ENCODE measurements at regions not wholly inside any gene's neighbourhood (a gene's known extent, or its start where the extent isn't known, plus 50 kb on each side); places are given as distances from the start of the nearest gene placed in this dataset.

DNA sequence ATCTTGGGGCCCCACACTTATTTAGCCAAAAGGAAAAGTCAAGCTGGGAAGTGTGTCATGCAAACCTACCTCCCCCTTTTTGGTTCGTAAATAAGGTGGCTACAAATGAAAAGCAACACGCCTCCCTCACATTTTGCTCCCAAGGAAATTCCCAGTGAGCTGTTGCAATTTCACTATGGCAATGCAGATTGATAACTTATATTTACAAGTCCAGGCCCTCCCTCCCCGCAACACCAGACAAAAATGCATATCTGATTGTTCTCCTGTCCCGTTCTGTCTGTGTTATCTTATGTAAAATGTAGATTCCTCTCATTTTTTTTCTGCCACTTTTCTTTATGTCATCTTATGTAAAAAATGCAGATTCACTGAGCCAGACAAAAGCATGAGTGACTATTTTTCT lies 1305.3 kb downstream of the SLITRK5 start:
- CTCF ChIA-PET = no interaction called here
- no peak overlapping the region for H3K27ac ChIP-seq
- TF ChIP-seq CTCF (conservative IDR thresholded peaks at IDR 0.05; ENCODE audit: low read depth) = no peak
- no peak for DNase-seq (ENCODE audit: low spot score)
- POLR2A ChIA-PET (ENCODE audit: low non-redundant PET) = no interaction called here

DNA sequence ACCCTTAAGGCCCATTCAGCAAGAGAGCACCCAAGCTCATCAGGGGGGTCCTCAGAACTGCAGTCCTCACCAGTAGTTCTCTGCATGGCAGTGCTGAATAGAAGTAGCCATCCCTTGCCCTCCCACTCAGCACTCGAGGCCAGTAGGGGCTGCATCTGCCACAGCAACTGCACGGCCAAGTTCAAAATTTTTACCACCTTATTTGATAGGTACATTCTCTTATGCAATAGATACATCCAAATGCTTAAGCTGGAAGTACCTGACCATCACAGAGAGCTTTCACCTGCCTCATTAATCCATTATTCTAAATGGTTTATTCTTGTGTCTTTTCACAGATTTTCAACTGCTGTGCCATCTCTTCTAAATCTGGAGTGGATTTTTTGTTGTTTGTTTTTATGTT lies 1307.4 kb downstream of the SLITRK5 start:
- no peak for TF ChIP-seq CTCF (conservative IDR thresholded peaks at IDR 0.05; ENCODE audit: low read depth)
- DNase-seq (ENCODE audit: low spot score) = no peak
- ChIA-PET POLR2A (ENCODE audit: low non-redundant PET) (no interaction called here), CTCF (no interaction called here)
- no peak overlapping the region for H3K27ac ChIP-seq

- H3K27ac ChIP-seq = no peak overlapping the region
- no peak for TF ChIP-seq CTCF (conservative IDR thresholded peaks at IDR 0.05; ENCODE audit: low read depth)
- DNase-seq (ENCODE audit: low spot score) = no peak
- ChIA-PET POLR2A (ENCODE audit: low non-redundant PET) (no interaction called here), CTCF (no interaction called here)
These were observed 1308.4 kb downstream of the SLITRK5 start for GRCh38 chr13:88979465-88980175.

DNA sequence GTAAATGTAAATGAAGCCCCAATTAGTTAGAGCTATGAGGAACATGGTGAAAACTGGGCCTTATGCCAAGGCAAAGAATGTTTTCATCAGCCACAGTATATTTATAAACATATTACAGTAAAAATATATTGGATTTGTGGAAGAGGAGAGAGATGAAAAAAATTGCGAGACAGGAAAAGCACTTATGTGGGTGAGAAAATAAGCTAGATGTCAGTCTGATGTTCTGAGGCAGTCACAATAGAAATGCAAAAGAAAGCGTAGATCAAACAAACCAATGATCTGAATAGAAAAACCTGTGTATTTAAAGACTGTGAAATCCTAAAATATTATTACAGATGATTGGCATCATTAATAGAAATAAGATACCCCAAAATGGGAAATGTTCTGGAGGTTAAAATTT lies 1332.5 kb downstream of the SLITRK5 start:
- POLR2A ChIA-PET (ENCODE audit: low non-redundant PET) = no interaction called here
- no peak for DNase-seq (ENCODE audit: low spot score)
- no peak overlapping the region for H3K27ac ChIP-seq
- CTCF ChIA-PET = interaction anchor here (0.6 kb wide), 1 partner anchor 1214 kb away, joined by 3 read pairs; no protein-coding TSS in a partner anchor
- TF ChIP-seq CTCF (conservative IDR thresholded peaks at IDR 0.05; ENCODE audit: low read depth) = no peak

DNA sequence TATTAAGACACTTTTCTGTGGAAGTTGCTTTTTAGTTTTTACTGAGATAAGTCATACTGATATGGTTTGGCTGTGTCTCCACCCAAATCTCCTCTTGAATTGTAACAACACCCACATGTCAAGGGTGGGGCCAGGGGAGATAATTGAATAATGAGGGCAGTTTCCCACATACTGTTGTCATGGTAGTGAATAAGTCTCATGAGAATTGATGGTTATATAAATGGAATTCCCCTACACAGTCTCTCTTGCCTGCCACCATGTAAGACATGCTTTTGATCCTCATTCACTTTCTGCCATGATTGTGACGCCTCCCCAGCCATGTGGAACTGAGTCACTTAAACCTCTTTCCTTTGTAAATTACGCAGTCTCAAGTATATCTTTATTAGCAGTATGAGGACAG lies 1340.4 kb downstream of the SLITRK5 start:
- H3K27ac ChIP-seq = no peak overlapping the region
- ChIA-PET CTCF (no interaction called here), POLR2A (ENCODE audit: low non-redundant PET) (no interaction called here)
- TF ChIP-seq CTCF (conservative IDR thresholded peaks at IDR 0.05; ENCODE audit: low read depth) = no peak
- DNase-seq (ENCODE audit: low spot score) = no peak

- ChIA-PET POLR2A (ENCODE audit: low non-redundant PET) (no interaction called here), CTCF (no interaction called here)
- DNase-seq (ENCODE audit: low spot score) = no peak
- H3K27ac ChIP-seq = no peak overlapping the region
- TF ChIP-seq CTCF (conservative IDR thresholded peaks at IDR 0.05; ENCODE audit: low read depth) = no peak
These were observed 1356.6 kb downstream of the SLITRK5 start for GRCh38 chr13:89027694-89028306.

Measured in RWPE1 (cell line).